ENCODE measurements at regions not wholly inside any gene's neighbourhood (a gene's known extent, or its start where the extent isn't known, plus 50 kb on each side); places are given as distances from the start of the nearest gene placed in this dataset.
"Not testable (repeated sequence)": the region's sequence is repeated elsewhere in the genome, so short reads cannot be mapped to it uniquely, and the experiment has no call there.

GRCh38 chr2:65602603-65603235 lies 170.3 kb upstream of the SPRED2 start:
- TF ChIP-seq TEAD4 (CRISPR knock-in tag; IDR thresholded peaks at IDR 0.05) (no peak), FOXP1 (CRISPR knock-in tag; IDR thresholded peaks at IDR 0.05; ENCODE audit: borderline replicate concordance) (no peak), JUN (CRISPR knock-in tag; IDR thresholded peaks at IDR 0.05) (no peak), E2F1 (CRISPR knock-in tag; IDR thresholded peaks at IDR 0.05) (no peak), STAT6 (CRISPR knock-in tag; conservative IDR thresholded peaks at IDR 0.05; ENCODE audit: low read depth) (no peak), NFYB (CRISPR knock-in tag; conservative IDR thresholded peaks at IDR 0.05; ENCODE audit: low read depth) (no peak), CBFB (CRISPR knock-in tag; IDR thresholded peaks at IDR 0.05; ENCODE audit: low read depth) (no peak), TCF7 (CRISPR knock-in tag; IDR thresholded peaks at IDR 0.05; ENCODE audit: low read depth) (no peak), IRF2 (CRISPR knock-in tag; IDR thresholded peaks at IDR 0.05; ENCODE audit: borderline replicate concordance, low read depth) (no peak), ZNF396 (CRISPR knock-in tag; IDR thresholded peaks at IDR 0.05; ENCODE audit: borderline replicate concordance) (no peak)

GRCh38 chr2:65600871-65601270 lies 168.5 kb upstream of the SPRED2 start:
- CTCF ChIA-PET; DNase-seq (ENCODE audit: low spot score); H3K9me3 Mint-ChIP-seq; H3K27ac Mint-ChIP-seq; POLR2A ChIA-PET; H3K27me3 Mint-ChIP-seq (ENCODE audit: low read depth); H3K4me1 Mint-ChIP-seq; ATAC-seq; H3K36me3 Mint-ChIP-seq; H3K4me3 Mint-ChIP-seq: not testable (repeated sequence)

More at GRCh38 chr2:65602603-65603235, 170.3 kb upstream of the SPRED2 start:
- POLR2A ChIA-PET = no interaction called here
- Mint-ChIP-seq H3K4me1 (peaks cover under 1% of the 10 kb centered on the region), H3K27ac (no peak overlapping the region), H3K4me3 (no peak overlapping the region), H3K9me3 (peaks cover 6% of the 10 kb centered on the region; the same call in 1 of the 2 replicates), H3K27me3 (ENCODE audit: low read depth) (no peaks in the 10 kb centered on the region), H3K36me3 (no peaks in the 10 kb centered on the region)
- DNase-seq (ENCODE audit: low spot score) (no peak), ATAC-seq (no peak)
- CTCF ChIA-PET = interaction anchor here (1.2 kb wide), 1 partner anchor 38 kb away, joined by 3 read pairs; no protein-coding TSS in a partner anchor

GRCh38 chr2:65600351-65600750 lies 168.0 kb upstream of the SPRED2 start:
- not testable (repeated sequence) for H3K9me3 Mint-ChIP-seq

GRCh38 chr2:65599693-65600092 lies 167.3 kb upstream of the SPRED2 start:
- Mint-ChIP-seq H3K27me3 (ENCODE audit: low read depth) (no peaks in the 10 kb centered on the region), H3K36me3 (no peaks in the 10 kb centered on the region), H3K9me3 (peaks cover 3% of the 10 kb centered on the region; the same call in 1 of the 2 replicates), H3K4me1 (no peaks in the 10 kb centered on the region), H3K4me3 (no peak overlapping the region), H3K27ac (no peak overlapping the region)
- DNase-seq (ENCODE audit: low spot score) = no peak
- CTCF ChIA-PET = no interaction called here
- POLR2A ChIA-PET = no interaction called here
- TF ChIP-seq ZSCAN18 (CRISPR knock-in tag; IDR thresholded peaks at IDR 0.05) = no peak
- no peak for TF ChIP-seq IRF1 (CRISPR knock-in tag; IDR thresholded peaks at IDR 0.05)
- no peak for TF ChIP-seq ZNF423 (CRISPR knock-in tag; IDR thresholded peaks at IDR 0.05)
- no peak for ATAC-seq

More at GRCh38 chr2:65600351-65600750, 168.0 kb upstream of the SPRED2 start:
- ATAC-seq; H3K36me3 Mint-ChIP-seq; H3K4me3 Mint-ChIP-seq; H3K27ac Mint-ChIP-seq; H3K27me3 Mint-ChIP-seq (ENCODE audit: low read depth); DNase-seq (ENCODE audit: low spot score); POLR2A ChIA-PET; H3K4me1 Mint-ChIP-seq; CTCF ChIA-PET: not testable (repeated sequence)

Measured in WTC11 (cell line).